WTC11 (cell line): ENCODE measurements at regions not wholly inside any gene's neighbourhood (a gene's known extent, or its start where the extent isn't known, plus 50 kb on each side); places are given as distances from the start of the nearest gene placed in this dataset.

Source experiments
- ATAC-seq: fragments of 200-7000 bp; cut with Tn5 transposase; 2 replicates; pipeline ENCODE4 v1.10.0; 2021; ENCODE audit warnings: mild to moderate bottlenecking, moderate library complexity
- CTCF ChIA-PET: fragments of 300-600 bp; sonication (Branson Sonifier 250); formaldehyde crosslinking; loops from one replicate; lab custom pipeline; 2021; ENCODE audit warnings: antibody characterized with exemption; lab: Charles Lee
- POLR2A ChIA-PET: fragments of 350-600 bp; sonication (Branson Sonifier 250); formaldehyde crosslinking; loops from one replicate; lab custom pipeline; 2021; ENCODE audit warnings: antibody characterized with exemption; lab: Charles Lee
- DNase-seq: peaks from one replicate; pipeline ENCODE4 v3.0.0; 2021; ENCODE audit warnings: low spot score
- H3K27ac Mint-ChIP-seq: 2 replicates; pipeline ENCODE4 v1.8.0; 2021; ENCODE audit warnings: mixed read lengths
- H3K27me3 Mint-ChIP-seq: 2 replicates; pipeline ENCODE4 v1.8.0; 2021; ENCODE audit warnings: low read depth, mild to moderate bottlenecking, moderate library complexity, mixed read lengths
- H3K36me3 Mint-ChIP-seq: 2 replicates; pipeline ENCODE4 v1.8.0; 2021; ENCODE audit warnings: mixed read lengths
- H3K4me1 Mint-ChIP-seq: 2 replicates; pipeline ENCODE4 v1.8.0; 2022; ENCODE audit warnings: mixed read lengths
- H3K4me3 Mint-ChIP-seq: 2 replicates; pipeline ENCODE4 v1.8.0; 2021; ENCODE audit warnings: mild to moderate bottlenecking, moderate library complexity, mixed read lengths
- H3K9me3 Mint-ChIP-seq: 2 replicates; pipeline ENCODE4 v1.8.0; 2021; ENCODE audit warnings: mixed read lengths
- AR ChIP-seq: fragments of 250-450 bp; sonication (Bioruptor Pico); IDR thresholded peaks from 2 replicates; pipeline ENCODE4 v1.9.0; 2021; ENCODE audit warnings: mild to moderate bottlenecking
- ATF1 ChIP-seq: sonication (generic); formaldehyde crosslinking; IDR thresholded peaks from 2 replicates; pipeline ENCODE4 v1.8.1; 2023; ENCODE audit warnings: mild to moderate bottlenecking, moderate library complexity, missing genetic modification reagents
- CREB1 ChIP-seq: sonication (generic); formaldehyde crosslinking; IDR thresholded peaks from 2 replicates; pipeline ENCODE4 v1.8.0; 2023; ENCODE audit warnings: mild to moderate bottlenecking, missing genetic modification reagents
- CREM ChIP-seq: sonication (generic); formaldehyde crosslinking; IDR thresholded peaks from 2 replicates; pipeline ENCODE4 v1.8.1; 2022; ENCODE audit warnings: mild to moderate bottlenecking, missing genetic modification reagents, moderate library complexity
- ELF4 ChIP-seq: sonication (generic); formaldehyde crosslinking; IDR thresholded peaks from 2 replicates; pipeline ENCODE4 v1.8.1; 2022; ENCODE audit warnings: low read depth, mild to moderate bottlenecking, moderate library complexity, missing genetic modification reagents
- ERG ChIP-seq: fragments of 250-450 bp; sonication (Bioruptor Pico); IDR thresholded peaks from 2 replicates; pipeline ENCODE4 v1.8.0; 2021; ENCODE audit warnings: mild to moderate bottlenecking
- GABPB1 ChIP-seq: sonication (generic); formaldehyde crosslinking; IDR thresholded peaks from 2 replicates; pipeline ENCODE4 v1.8.1; 2023; ENCODE audit warnings: mild to moderate bottlenecking, missing genetic modification reagents
- MLX ChIP-seq: sonication (generic); formaldehyde crosslinking; IDR thresholded peaks from 2 replicates; pipeline ENCODE4 v1.8.1; 2023; ENCODE audit warnings: mild to moderate bottlenecking, missing genetic modification reagents, moderate library complexity
- PREB ChIP-seq: sonication (generic); formaldehyde crosslinking; IDR thresholded peaks from 2 replicates; pipeline ENCODE4 v1.8.1; 2022; ENCODE audit warnings: mild to moderate bottlenecking, missing genetic modification reagents, moderate library complexity, borderline replicate concordance
- RORB ChIP-seq: fragments of 250-450 bp; sonication (Bioruptor Pico); IDR thresholded peaks from 2 replicates; pipeline ENCODE4 v1.9.0; 2021; ENCODE audit warnings: mild to moderate bottlenecking
- SMAD3 ChIP-seq: sonication (generic); formaldehyde crosslinking; IDR thresholded peaks from 2 replicates; pipeline ENCODE4 v1.8.0; 2022; ENCODE audit warnings: missing genetic modification reagents, mild to moderate bottlenecking, borderline replicate concordance
- SP1 ChIP-seq: sonication (generic); formaldehyde crosslinking; conservative IDR thresholded peaks from 2 replicates; pipeline ENCODE4 v1.8.1; 2022; ENCODE audit warnings: missing genetic modification reagents
- STAT6 ChIP-seq: sonication (generic); formaldehyde crosslinking; conservative IDR thresholded peaks from 2 replicates; pipeline ENCODE4 v1.8.1; 2023; ENCODE audit warnings: mild to moderate bottlenecking, low read depth, missing genetic modification reagents, moderate library complexity
- TEAD1 ChIP-seq: sonication (generic); formaldehyde crosslinking; IDR thresholded peaks from 2 replicates; pipeline ENCODE4 v1.8.0; 2022; ENCODE audit warnings: mild to moderate bottlenecking, missing genetic modification reagents
- TEAD4 ChIP-seq: sonication (generic); formaldehyde crosslinking; IDR thresholded peaks from 2 replicates; pipeline ENCODE4 v1.8.0; 2022; ENCODE audit warnings: mild to moderate bottlenecking, missing genetic modification reagents
- ZBTB21 ChIP-seq: sonication (generic); formaldehyde crosslinking; IDR thresholded peaks from 2 replicates; pipeline ENCODE4 v1.8.1; 2023; ENCODE audit warnings: mild to moderate bottlenecking, missing genetic modification reagents, borderline replicate concordance
- ZNF121 ChIP-seq: sonication (generic); formaldehyde crosslinking; IDR thresholded peaks from 2 replicates; pipeline ENCODE4 v1.8.0; 2023; ENCODE audit warnings: missing genetic modification reagents
- ZNF281 ChIP-seq: sonication (generic); formaldehyde crosslinking; IDR thresholded peaks from 2 replicates; pipeline ENCODE4 v1.8.0; 2023; ENCODE audit warnings: mild to moderate bottlenecking, missing genetic modification reagents
- ZNF416 ChIP-seq: fragments of 250-450 bp; sonication (Bioruptor Pico); IDR thresholded peaks from 2 replicates; pipeline ENCODE4 v1.9.0; 2021; ENCODE audit warnings: mild to moderate bottlenecking, inconsistent platforms

- peaks cover 22% of the 10 kb centered on the region for H3K4me1 Mint-ChIP-seq
- H3K27ac Mint-ChIP-seq = no peak overlapping the region
- ATAC-seq (no peak), DNase-seq (no peak)
- no peak overlapping the region for H3K4me3 Mint-ChIP-seq
- H3K9me3 Mint-ChIP-seq = 0 out of 2 replicates have a peak, but pooled peaks cover 7% of the 10 kb centered on the region
- TF ChIP-seq TEAD4 (CRISPR knock-in tag) (no peak), CREM (no peak), CREB1 (CRISPR knock-in tag) (no peak), ATF1 (CRISPR knock-in tag) (no peak), ZNF281 (CRISPR knock-in tag) (no peak), SP1 (CRISPR knock-in tag) (no peak), RORB (CRISPR knock-in tag) (no peak)
- no peaks in the 10 kb centered on the region for H3K27me3 Mint-ChIP-seq
- CTCF ChIA-PET = no interaction called here
- no peaks in the 10 kb centered on the region for H3K36me3 Mint-ChIP-seq
- POLR2A ChIA-PET = no interaction called here
Measured at GRCh38 chr1:216929870-216930582, 206.8 kb upstream of the ESRRG start.

- CTCF ChIA-PET = interaction anchor here (0.6 to 1.4 kb wide), 3 partner anchors 14 to 178 kb away, joined by 3 read pairs; no protein-coding TSS in a partner anchor
- H3K4me3 Mint-ChIP-seq = no peak overlapping the region
- no peak for TF ChIP-seq MLX (CRISPR knock-in tag)
- no peak for TF ChIP-seq STAT6
- TF ChIP-seq GABPB1 (CRISPR knock-in tag) = no peak
- no peak for TF ChIP-seq ZNF121 (CRISPR knock-in tag)
- no peak for TF ChIP-seq PREB (CRISPR knock-in tag)
- TF ChIP-seq ELF4 = no peak
- no peak for TF ChIP-seq ZBTB21 (CRISPR knock-in tag)
- TF ChIP-seq TEAD1 = no peak
- TF ChIP-seq SP1 (CRISPR knock-in tag) = no peak
- TF ChIP-seq AR (CRISPR knock-in tag) = no peak
- TF ChIP-seq ERG (CRISPR knock-in tag) = no peak
- no peak for TF ChIP-seq SMAD3 (CRISPR knock-in tag)
- TF ChIP-seq ZNF416 (CRISPR knock-in tag) = no peak
- 0 out of 2 replicates have a peak, but pooled peaks cover 4% of the 10 kb centered on the region for H3K9me3 Mint-ChIP-seq
- no peak overlapping the region for H3K27ac Mint-ChIP-seq
- DNase-seq (no peak), ATAC-seq (no peak)
- POLR2A ChIA-PET = no interaction called here
- H3K27me3 Mint-ChIP-seq = no peaks in the 10 kb centered on the region
- H3K36me3 Mint-ChIP-seq = no peaks in the 10 kb centered on the region
- peaks cover 24% of the 10 kb centered on the region for H3K4me1 Mint-ChIP-seq
Measured at GRCh38 chr1:216927633-216928032, 204.4 kb upstream of the ESRRG start.
